ENCODE measurements at regions not wholly inside any gene's neighbourhood (a gene's known extent, or its start where the extent isn't known, plus 50 kb on each side); places are given as distances from the start of the nearest gene placed in this dataset.

DNA sequence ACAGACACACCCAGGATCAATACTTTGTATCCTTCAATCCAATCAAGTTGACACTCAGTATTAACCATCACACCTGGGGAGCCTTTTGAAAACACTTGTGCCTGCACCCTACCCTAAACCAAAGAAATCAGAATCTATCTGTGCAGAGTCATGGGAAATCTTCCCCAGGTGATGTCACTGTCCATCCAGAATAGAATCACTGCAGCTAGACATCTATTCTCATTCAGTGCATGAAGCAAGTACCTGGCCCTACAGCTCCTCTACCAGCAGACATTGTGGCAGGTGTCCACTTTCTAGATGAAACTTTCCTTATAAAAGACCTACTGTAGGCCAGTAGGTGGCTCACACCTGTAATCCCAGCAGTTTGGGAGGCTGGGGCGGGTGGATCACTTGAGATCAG, 262.4 kb upstream of the MARCKS start:
- TF ChIP-seq, protein P1, sequence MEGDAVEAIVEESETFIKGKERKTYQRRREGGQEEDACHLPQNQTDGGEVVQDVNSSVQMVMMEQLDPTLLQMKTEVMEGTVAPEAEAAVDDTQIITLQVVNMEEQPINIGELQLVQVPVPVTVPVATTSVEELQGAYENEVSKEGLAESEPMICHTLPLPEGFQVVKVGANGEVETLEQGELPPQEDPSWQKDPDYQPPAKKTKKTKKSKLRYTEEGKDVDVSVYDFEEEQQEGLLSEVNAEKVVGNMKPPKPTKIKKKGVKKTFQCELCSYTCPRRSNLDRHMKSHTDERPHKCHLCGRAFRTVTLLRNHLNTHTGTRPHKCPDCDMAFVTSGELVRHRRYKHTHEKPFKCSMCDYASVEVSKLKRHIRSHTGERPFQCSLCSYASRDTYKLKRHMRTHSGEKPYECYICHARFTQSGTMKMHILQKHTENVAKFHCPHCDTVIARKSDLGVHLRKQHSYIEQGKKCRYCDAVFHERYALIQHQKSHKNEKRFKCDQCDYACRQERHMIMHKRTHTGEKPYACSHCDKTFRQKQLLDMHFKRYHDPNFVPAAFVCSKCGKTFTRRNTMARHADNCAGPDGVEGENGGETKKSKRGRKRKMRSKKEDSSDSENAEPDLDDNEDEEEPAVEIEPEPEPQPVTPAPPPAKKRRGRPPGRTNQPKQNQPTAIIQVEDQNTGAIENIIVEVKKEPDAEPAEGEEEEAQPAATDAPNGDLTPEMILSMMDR (IDR thresholded peaks at IDR 0.05; ENCODE audit: low read length): no peak; the same call in 1 of the 2 replicates
- no peak for TF ChIP-seq EZH2 (IDR thresholded peaks at IDR 0.05; ENCODE audit: borderline replicate concordance, low read length)
